Endothelial cell of umbilical vein (primary cell): ENCODE measurements at regions not wholly inside any gene's neighbourhood (a gene's known extent, or its start where the extent isn't known, plus 50 kb on each side); places are given as distances from the start of the nearest gene placed in this dataset.

Source experiments
- BruUV-seq: library from RNA; stranded (reverse); fragments of 400-500 nt; replicated peaks from 2 replicates; lab custom pipeline; 2021; lab: Mats Ljungman, UMichigan
- CTCF ChIA-PET: fragments of 300-600, 350-600 bp; sonication (Branson Sonifier 250); formaldehyde crosslinking; loops from one replicate; lab custom pipeline; 2021; ENCODE audit warnings: antibody characterized with exemption, inconsistent platforms; lab: Charles Lee
- POLR2A ChIA-PET: fragments of 300-600, 350-600 bp; sonication (Branson Sonifier 250); formaldehyde crosslinking; loops from one replicate; lab custom pipeline; 2021; ENCODE audit warnings: antibody characterized with exemption, inconsistent platforms; lab: Charles Lee
- DNase-seq: peaks from one replicate; pipeline ENCODE4 v3.0.0-alpha.2; 2011; ENCODE audit warnings: low read depth, low spot score
- FAIRE-seq: peaks from 2 replicates; lab custom pipeline; 2011; peaks lifted over from hg19 to GRCh38; lab: Jason Lieb, UNC
- H2AFZ ChIP-seq: 2 replicates; pipeline ENCODE4 v1.6.0; 2012; ENCODE audit warnings: low read depth, low read length, control low read depth, inconsistent platforms
- H3K27ac ChIP-seq: 2 replicates; pipeline ENCODE4 v1.5.1; 2011; ENCODE audit warnings: low read depth, mild to moderate bottlenecking, control low read depth, low read length, moderate library complexity; ENCODE audit not compliant: insufficient read depth
- H3K27me3 ChIP-seq, 2 experiments: 2 replicates each; pipeline versions ENCODE4 v1.6.0 to v1.6.1; 2011; ENCODE audit warnings: low read length in 2 of 2, mixed read lengths in 1 of 2; ENCODE audit not compliant: control insufficient read depth in 2 of 2, insufficient read depth in 2 of 2
- H3K36me3 ChIP-seq, 2 experiments: 2 replicates in 1 of 2; 3 replicates in 1 of 2; pipeline ENCODE4 v1.5.1; 2011; ENCODE audit warnings: low read length in 2 of 2, mild to moderate bottlenecking in 1 of 2, moderate library complexity in 1 of 2; ENCODE audit not compliant: control insufficient read depth in 2 of 2, insufficient read depth in 2 of 2; ENCODE audit errors: extremely low read depth in 1 of 2
- H3K4me1 ChIP-seq: 3 replicates; pipeline ENCODE4 v1.5.1; 2011; ENCODE audit warnings: mild to moderate bottlenecking, low read length; ENCODE audit not compliant: control insufficient read depth, insufficient read depth; ENCODE audit errors: extremely low read depth
- H3K4me2 ChIP-seq: 2 replicates; pipeline ENCODE4 v1.6.1; 2011; ENCODE audit warnings: low read length, control low read depth, mixed read lengths; ENCODE audit not compliant: insufficient read depth
- H3K4me3 ChIP-seq, 3 experiments: fragments of 200-600 bp in 1 of 3; sonication (generic), shearing (Covaris generic) in 1 of 3; replicated peaks in 1 of 3; 2 replicates each; pipeline ENCODE4 v1.5.1; 2011 to 2016; ENCODE audit warnings: control low read depth in 3 of 3, low read length in 3 of 3, mild to moderate bottlenecking in 2 of 3, inconsistent platforms in 1 of 3, low read depth in 1 of 3, moderate library complexity in 1 of 3; ENCODE audit not compliant: insufficient read depth in 1 of 3
- H3K79me2 ChIP-seq: 2 replicates; pipeline ENCODE4 v1.6.0; 2012; ENCODE audit warnings: low read length, inconsistent platforms; ENCODE audit not compliant: control insufficient read depth, insufficient read depth
- H3K9ac ChIP-seq: replicated peaks from 2 replicates; pipeline ENCODE3; 2011; ENCODE audit warnings: low read length, control low read depth; ENCODE audit not compliant: insufficient read depth; ENCODE audit errors: extremely low read depth
- H3K9me1 ChIP-seq: replicated peaks from 3 replicates; pipeline ENCODE4 v1.6.0; 2011; ENCODE audit warnings: mild to moderate bottlenecking, low read length; ENCODE audit not compliant: control insufficient read depth, insufficient read depth; ENCODE audit errors: extremely low read depth
- H3K9me3 ChIP-seq: replicated peaks from 2 replicates; pipeline ENCODE4 v1.5.1; 2012; ENCODE audit warnings: low read length, inconsistent platforms; ENCODE audit not compliant: control insufficient read depth, insufficient read depth
- H4K20me1 ChIP-seq: replicated peaks from 2 replicates; pipeline ENCODE3; 2011; ENCODE audit warnings: mild to moderate bottlenecking, low read length; ENCODE audit not compliant: control insufficient read depth, insufficient read depth; ENCODE audit errors: extremely low read depth
- CTCF ChIP-seq, 2 donors: IDR thresholded peaks; 1 replicate in 1 of 2; 2 replicates in 1 of 2; pipeline ENCODE4 v1.5.1; 2011; ENCODE audit warnings: low read length in 2 of 2, mild to moderate bottlenecking in 2 of 2, moderate library complexity in 2 of 2, control low read depth in 1 of 2, inconsistent platforms in 1 of 2, low read depth in 1 of 2; ENCODE audit not compliant: insufficient read depth in 1 of 2; ENCODE audit errors: extremely low read depth in 1 of 2
- EZH2 ChIP-seq: IDR thresholded peaks from 2 replicates; pipeline ENCODE4 v1.6.1; 2012; ENCODE audit warnings: borderline replicate concordance, low read depth, mild to moderate bottlenecking, moderate library complexity, low read length, inconsistent platforms; ENCODE audit not compliant: severe bottlenecking
- FOS ChIP-seq: IDR thresholded peaks from 2 replicates; pipeline ENCODE4 v1.6.1; 2011; ENCODE audit warnings: mild to moderate bottlenecking, low read length, moderate library complexity, borderline replicate concordance; ENCODE audit not compliant: insufficient read depth
- GATA2 ChIP-seq: IDR thresholded peaks from 2 replicates; pipeline ENCODE4 v1.7.0; 2011; ENCODE audit warnings: low read depth, mild to moderate bottlenecking, moderate library complexity, mixed read lengths, low read length; ENCODE audit not compliant: insufficient read length, insufficient read depth
- JUN ChIP-seq: IDR thresholded peaks from 2 replicates; pipeline ENCODE4 v1.6.1; 2011; ENCODE audit warnings: borderline replicate concordance, low read depth; ENCODE audit not compliant: insufficient read length, insufficient read depth
- MYC ChIP-seq: IDR thresholded peaks from one replicate; pipeline ENCODE4 v1.6.1; 2011; ENCODE audit warnings: mild to moderate bottlenecking, low read depth, low read length
- POLR2A ChIP-seq: IDR thresholded peaks from 2 replicates; pipeline ENCODE4 v1.6.1; 2012; ENCODE audit warnings: low read depth, mild to moderate bottlenecking, control low read depth, low read length
- POLR2AphosphoS5 ChIP-seq: IDR thresholded peaks from 2 replicates; pipeline ENCODE4 v1.6.1; 2012; ENCODE audit warnings: low read depth, mild to moderate bottlenecking, control low read depth, low read length, moderate library complexity; ENCODE audit not compliant: insufficient read depth
- dilution Hi-C: fragments of 300-500 bp; cut with MboI; formaldehyde crosslinking; loops from one replicate; pipeline ENCODE4 v1.15.0; 2019; ENCODE audit warnings: low sequenced_read_pairs; ENCODE audit not compliant: extremely low pct_ligation_motif_present
- intact Hi-C: fragments of 100-400 bp; cut with micrococcal nuclease; formaldehyde crosslinking; loops from one replicate; pipeline ENCODE4 v1.10.0; 2022
- TF ChIP-seq, protein P1 (sequence below): IDR thresholded peaks from 2 replicates; pipeline ENCODE4 v1.6.1; 2011; ENCODE audit not compliant: insufficient read depth, insufficient read length

- CTCF ChIA-PET: interaction anchor here (1.0 kb wide), 3 partner anchors 17 to 138 kb away, joined by 3 to 4 read pairs (median 3); partner anchors contain the start of gene FOXD2
- H3K9ac ChIP-seq: no peak overlapping the region
- no TSS peak for BruUV-seq
- intact Hi-C loops: no loop called here
- no peaks in the 10 kb centered on the region for H3K9me3 ChIP-seq
- no peaks in the 10 kb centered on the region for H3K36me3 ChIP-seq
- H3K9me1 ChIP-seq: no peaks in the 10 kb centered on the region
- peaks cover 25% of the 10 kb centered on the region for H3K4me1 ChIP-seq
- H3K4me2 ChIP-seq: no peak overlapping the region
- TF ChIP-seq GATA2 (no peak), CTCF (IDR thresholded peaks at IDR 0.05; ENCODE audit: extremely low read depth in 1 of 2, insufficient read depth in 1 of 2, low read depth in 1 of 2, low read length in 2 of 2) (no peak), EZH2 (no peak), FOS (no peak), JUN (no peak), MYC (no peak), POLR2AphosphoS5 (no peak), POLR2A (no peak)
- TF ChIP-seq, protein P1, sequence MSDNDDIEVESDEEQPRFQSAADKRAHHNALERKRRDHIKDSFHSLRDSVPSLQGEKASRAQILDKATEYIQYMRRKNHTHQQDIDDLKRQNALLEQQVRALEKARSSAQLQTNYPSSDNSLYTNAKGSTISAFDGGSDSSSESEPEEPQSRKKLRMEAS: no peak
- no peaks in the 10 kb centered on the region for H4K20me1 ChIP-seq
- no peaks in the 10 kb centered on the region for H3K79me2 ChIP-seq
- no peak for FAIRE-seq
- POLR2A ChIA-PET: no interaction called here
- dilution Hi-C loops: no loop called here
- DNase-seq: no peak
- no peak overlapping the region for H2AFZ ChIP-seq
- no peak overlapping the region for H3K27ac ChIP-seq
- no peaks in the 10 kb centered on the region for H3K27me3 ChIP-seq
- H3K4me3 ChIP-seq: no peak overlapping the region
These were observed 135.0 kb downstream of the FOXD2 start for GRCh38 chr1:47572731-47573430.
